ENCODE measurements at regions not wholly inside any gene's neighbourhood (a gene's known extent, or its start where the extent isn't known, plus 50 kb on each side); places are given as distances from the start of the nearest gene placed in this dataset.
"Not testable (repeated sequence)": the region's sequence is repeated elsewhere in the genome, so short reads cannot be mapped to it uniquely, and the experiment has no call there.

DNA sequence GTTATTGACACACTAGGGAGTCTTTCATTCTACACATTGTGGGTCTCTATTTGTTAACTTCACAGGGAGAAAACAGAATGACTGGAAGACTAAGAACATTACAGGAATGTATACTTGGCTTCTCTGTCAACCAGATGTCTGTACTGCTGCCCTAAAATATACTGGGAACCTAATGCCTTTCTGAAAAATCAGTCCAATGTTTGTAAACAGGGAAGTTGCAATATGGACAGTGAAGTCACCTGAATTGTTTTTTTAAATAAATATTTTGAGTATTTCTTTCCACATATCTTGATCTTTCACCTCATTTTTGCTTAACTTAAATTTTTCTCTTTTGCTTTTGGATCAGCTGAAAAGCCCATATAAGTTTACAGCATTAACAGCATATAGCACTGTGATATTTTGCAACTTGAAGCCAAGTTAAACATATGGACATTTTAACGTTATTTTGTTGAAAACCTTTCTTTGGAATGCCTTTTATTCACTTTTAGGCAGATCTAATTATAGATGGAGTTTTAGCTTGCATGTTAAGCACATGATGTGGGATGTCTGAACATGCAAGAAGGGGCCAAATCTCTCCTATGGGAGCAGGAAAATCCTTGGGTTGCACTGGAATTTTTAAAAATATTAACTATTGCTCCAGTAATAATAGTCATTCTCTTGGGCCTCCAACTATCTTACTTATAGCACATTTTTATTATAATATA, 137.7 kb upstream of the TWIST2 start:
- in situ Hi-C loops (cut with HindIII; ENCODE audit: low sequenced_read_pairs), result no loop called here

DNA sequence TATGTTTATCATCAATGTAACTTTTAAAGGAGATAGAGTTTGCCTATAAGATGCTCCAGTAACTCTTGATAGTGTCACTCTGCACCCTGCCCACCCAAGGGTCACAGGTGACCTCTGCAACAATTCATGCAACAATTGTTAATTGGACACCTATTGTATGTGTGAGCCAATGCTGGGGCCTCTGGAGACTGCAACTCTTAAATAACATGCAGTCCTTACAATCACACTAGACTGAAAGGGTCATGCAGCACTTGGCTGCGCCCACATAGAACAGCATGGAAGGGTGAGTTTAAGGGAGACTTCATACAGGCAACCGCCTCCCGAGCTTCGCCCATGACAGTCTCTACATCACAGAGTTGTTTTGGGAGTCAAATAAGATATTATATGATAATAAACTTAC, 137.1 kb upstream of the TWIST2 start:
- in situ Hi-C loops (cut with HindIII; ENCODE audit: low sequenced_read_pairs), result no loop called here

- in situ Hi-C loops (cut with HindIII; ENCODE audit: low sequenced_read_pairs), result no loop called here
These were observed 136.5 kb upstream of the TWIST2 start for GRCh38 chr2:238711346-238711745.

- in situ Hi-C loops (cut with HindIII; ENCODE audit: low sequenced_read_pairs), result no loop called here
These were observed 135.9 kb upstream of the TWIST2 start for GRCh38 chr2:238712011-238712410.

DNA sequence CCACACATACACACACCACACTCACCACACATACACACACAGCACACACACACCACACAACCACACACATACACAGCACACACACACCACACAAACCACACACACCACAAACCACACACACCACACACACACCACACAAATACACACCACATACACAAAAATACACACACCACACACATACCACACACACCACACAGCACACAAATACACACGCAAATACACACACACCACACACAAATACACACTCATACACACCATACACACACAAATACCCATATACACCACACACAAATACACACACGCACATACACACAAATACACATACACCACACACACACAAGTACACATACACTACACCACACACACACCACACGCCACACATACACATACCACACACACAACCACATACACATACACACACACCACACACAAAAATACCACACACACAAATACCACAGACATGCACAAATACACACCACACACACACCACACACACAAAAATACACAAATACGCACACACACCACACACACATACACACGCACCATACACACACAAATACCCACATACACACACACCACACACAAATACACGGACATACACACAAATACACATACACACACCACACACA, 134.6 kb upstream of the TWIST2 start:
- in situ Hi-C loops (cut with HindIII; ENCODE audit: low sequenced_read_pairs), result no loop called here

GRCh38 chr2:238714038-238714528, 133.8 kb upstream of the TWIST2 start:
- in situ Hi-C loops (cut with HindIII; ENCODE audit: low sequenced_read_pairs), result no loop called here

DNA sequence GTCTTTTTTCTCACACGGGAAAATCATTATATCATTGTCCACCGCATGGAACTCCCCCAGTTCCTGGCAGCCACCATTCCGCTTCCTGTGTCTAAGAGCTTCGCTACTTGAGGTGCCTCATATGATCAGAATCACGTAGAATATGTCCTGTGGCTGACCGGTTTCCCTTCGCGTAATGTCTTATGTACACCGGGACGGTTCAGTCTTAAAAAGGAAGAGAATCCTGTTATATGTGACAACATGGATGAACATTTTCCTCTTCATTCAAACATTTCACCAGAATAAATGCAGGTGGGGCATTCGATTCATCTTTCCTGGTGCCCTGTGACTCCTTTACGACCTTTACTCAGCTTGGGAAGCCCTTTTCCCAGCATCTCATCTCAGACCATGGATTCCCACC, 131.7 kb upstream of the TWIST2 start:
- in situ Hi-C loops (cut with HindIII; ENCODE audit: low sequenced_read_pairs), result no loop called here

DNA sequence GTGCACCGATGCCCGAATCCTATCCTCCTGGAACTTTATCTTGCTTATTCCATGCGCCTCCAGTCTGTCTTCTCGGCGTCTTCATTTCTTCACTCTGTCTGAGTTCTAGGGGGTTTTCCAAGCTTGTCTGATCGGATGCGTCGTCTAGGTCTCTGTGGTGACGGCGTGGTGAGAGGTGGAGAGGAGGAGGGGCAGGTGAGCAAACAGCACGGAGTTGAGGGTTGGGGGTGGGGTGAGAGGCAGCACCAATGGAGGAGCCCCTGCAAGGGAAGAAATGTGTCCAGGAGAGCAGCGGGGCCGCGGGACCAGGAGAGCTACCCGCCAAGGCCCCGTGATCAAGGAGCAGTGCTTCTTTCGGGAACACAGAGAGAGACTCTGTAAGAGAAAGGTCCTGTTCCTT, 131.3 kb upstream of the TWIST2 start:
- in situ Hi-C loops (cut with HindIII; ENCODE audit: low sequenced_read_pairs), result no loop called here

DNA sequence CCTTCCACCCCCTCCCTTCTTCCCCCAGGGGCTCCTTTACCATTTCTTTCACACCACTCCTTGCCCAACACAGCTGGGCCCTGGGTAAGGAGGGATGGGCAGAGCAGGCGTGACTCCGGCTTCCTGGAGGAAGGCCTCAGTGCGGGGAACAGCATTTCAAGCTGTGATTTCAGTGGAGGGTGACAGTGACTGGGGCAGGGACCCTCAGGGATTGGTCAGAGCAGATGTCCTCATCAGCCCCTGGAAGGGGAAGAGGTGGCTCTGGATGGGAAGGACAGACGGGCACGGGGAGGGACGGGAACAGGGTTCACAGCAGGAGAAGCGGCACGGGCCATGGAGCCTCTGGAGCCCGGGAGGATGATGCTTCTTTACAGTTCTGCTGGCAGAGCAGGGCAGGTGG, 130.8 kb upstream of the TWIST2 start:
- in situ Hi-C loops (cut with HindIII; ENCODE audit: low sequenced_read_pairs), result no loop called here

GRCh38 chr2:238719641-238720040, 128.2 kb upstream of the TWIST2 start:
- in situ Hi-C loops (cut with HindIII; ENCODE audit: low sequenced_read_pairs), result no loop called here

GRCh38 chr2:238720232-238720672, 127.6 kb upstream of the TWIST2 start:
- in situ Hi-C loops (cut with HindIII; ENCODE audit: low sequenced_read_pairs), result no loop called here

DNA sequence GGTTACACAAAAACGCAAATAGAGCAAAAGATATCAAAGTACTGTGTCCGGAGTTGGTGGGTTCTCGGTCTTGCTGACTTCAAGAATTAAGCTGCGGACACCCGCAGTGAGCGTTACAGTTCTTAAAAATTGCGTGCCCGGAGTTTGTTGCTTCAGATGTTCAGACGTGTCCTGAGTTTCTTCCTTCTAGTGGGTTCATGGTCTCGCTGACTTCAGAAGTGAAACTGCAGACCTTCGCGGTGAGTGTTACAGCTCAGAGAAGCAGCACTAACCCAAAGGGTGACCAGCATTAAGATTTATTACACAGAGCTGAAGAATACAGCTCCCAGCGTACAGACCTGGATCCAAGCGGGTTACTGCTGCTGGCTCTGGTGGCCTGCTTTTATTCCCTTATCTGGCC, 125.7 kb upstream of the TWIST2 start:
- in situ Hi-C loops (cut with HindIII; ENCODE audit: low sequenced_read_pairs), result no loop called here

- in situ Hi-C loops (cut with HindIII; ENCODE audit: low sequenced_read_pairs), result no loop called here
These were observed 125.0 kb upstream of the TWIST2 start for GRCh38 chr2:238722883-238723282.

GRCh38 chr2:238723740-238724320, 124.1 kb upstream of the TWIST2 start:
- in situ Hi-C loops (cut with HindIII; ENCODE audit: low sequenced_read_pairs), result not testable (repeated sequence)

GRCh38 chr2:238724728-238725127, 123.2 kb upstream of the TWIST2 start:
- in situ Hi-C loops (cut with HindIII; ENCODE audit: low sequenced_read_pairs), result no loop called here

GRCh38 chr2:238725298-238725697, 122.6 kb upstream of the TWIST2 start:
- in situ Hi-C loops (cut with HindIII; ENCODE audit: low sequenced_read_pairs), result no loop called here

- in situ Hi-C loops (cut with HindIII; ENCODE audit: low sequenced_read_pairs), result no loop called here
These were observed 121.0 kb upstream of the TWIST2 start for GRCh38 chr2:238726670-238727584.

DNA sequence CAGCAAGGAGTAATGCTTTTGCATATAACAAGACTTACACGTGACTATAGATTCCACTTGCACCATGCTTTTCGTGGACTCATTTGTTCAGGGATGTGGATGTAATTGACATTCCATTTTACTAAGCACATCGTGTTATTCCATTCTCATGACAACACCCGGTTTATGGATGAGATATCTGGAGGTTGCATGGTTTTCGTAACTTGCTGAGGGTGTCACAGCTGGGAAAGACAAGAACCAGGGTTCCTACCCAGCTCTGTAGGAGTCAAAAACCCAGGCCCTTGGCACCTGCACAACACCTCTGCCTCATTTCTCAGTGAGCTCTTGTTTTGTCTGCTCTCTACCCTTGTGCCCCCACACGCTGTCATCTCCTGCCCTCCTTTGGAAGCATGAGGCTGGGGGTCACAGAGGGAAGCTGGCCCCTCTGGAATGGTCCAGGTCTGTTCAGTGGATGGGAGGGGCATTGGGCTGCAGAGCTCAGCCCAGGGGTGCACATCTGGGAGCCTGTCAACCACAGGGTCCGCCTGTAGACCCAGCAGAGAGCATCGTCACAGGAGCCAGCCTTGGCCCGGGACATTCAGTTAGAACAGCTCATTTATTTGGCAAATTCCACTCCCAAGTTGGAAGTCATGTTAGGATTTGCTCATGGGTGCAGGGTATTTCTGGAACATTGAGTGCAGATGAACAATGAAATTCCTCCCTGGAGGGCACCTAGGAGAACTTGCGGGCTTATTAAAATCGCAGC, 120.1 kb upstream of the TWIST2 start:
- in situ Hi-C loops (cut with HindIII; ENCODE audit: low sequenced_read_pairs), result no loop called here

DNA sequence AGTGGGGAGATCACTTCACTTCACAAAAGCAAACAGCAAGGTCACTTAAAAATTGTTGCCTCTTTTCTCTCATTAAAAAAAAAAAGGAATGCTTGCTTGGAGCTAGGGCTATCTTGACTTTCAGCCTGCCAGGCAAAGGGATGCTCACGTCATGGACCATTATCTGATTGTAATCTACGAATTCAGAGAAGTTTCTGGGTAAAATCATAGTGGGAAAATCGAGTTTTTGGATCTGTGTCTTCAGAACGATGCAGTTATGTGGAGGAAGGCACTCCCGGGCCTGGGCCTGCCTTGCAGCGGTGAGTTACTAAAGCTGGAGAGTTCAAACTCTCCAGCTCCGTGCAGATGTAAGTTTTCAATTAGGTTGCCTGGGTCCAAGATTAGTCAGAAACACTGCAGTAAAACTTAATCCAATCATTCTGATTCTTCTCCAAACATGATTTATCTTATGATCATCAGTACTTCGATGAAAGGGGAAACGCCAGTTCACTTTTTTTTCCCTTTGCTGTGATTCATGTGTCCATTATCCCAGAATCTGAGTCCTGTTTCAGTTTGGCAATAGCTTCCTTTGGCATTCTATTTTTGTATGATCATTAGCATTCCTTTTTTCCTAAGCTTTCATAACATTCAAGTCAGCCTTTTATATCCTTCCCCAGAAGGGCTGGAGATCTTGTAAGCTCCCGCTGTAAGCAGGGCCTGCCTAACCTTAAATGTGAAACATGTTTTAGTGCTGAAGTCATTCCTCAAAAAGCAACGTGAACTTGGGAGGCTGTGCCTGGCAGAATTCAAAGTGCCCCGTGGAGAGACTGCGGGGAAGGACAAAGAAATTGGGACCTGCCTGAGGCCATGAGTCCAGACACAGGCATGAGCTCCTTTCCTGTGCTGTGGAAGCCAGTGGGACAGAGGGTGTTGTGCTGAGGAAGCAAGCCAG, 119.3 kb upstream of the TWIST2 start:
- in situ Hi-C loops (cut with HindIII; ENCODE audit: low sequenced_read_pairs), result no loop called here

Measured in endothelial cell of hepatic sinusoid (primary cell).